AML-193 (cell line): ENCODE measurements at regions not wholly inside any gene's neighbourhood (a gene's known extent, or its start where the extent isn't known, plus 50 kb on each side); places are given as distances from the start of the nearest gene placed in this dataset.

Source experiments
- DNase-seq, 2 experiments: peaks; one replicate each; lab custom pipeline; 2025; lab: John Stamatoyannopoulos, UW

- DNase-seq = no peak
Measured at GRCh38 chr2:13884291-13884976, 748.1 kb upstream of the LRATD1 start.

- DNase-seq = no peak
Measured at GRCh38 chr2:13901526-13901925, 731.0 kb upstream of the LRATD1 start.

GRCh38 chr2:13905831-13906230, 726.7 kb upstream of the LRATD1 start:
- DNase-seq = no peak

- DNase-seq = no peak
Measured at GRCh38 chr2:13916066-13916465, 716.5 kb upstream of the LRATD1 start.

- no peak for DNase-seq
Measured at GRCh38 chr2:13917958-13918357, 714.6 kb upstream of the LRATD1 start.

- no peak for DNase-seq
Measured at GRCh38 chr2:13919981-13920382, 712.5 kb upstream of the LRATD1 start.

GRCh38 chr2:13921245-13921644, 711.3 kb upstream of the LRATD1 start:
- DNase-seq = no peak

GRCh38 chr2:13923823-13924222, 708.7 kb upstream of the LRATD1 start:
- DNase-seq = no peak

GRCh38 chr2:13942111-13942510, 690.4 kb upstream of the LRATD1 start:
- DNase-seq = no peak

GRCh38 chr2:13950761-13951160, 681.8 kb upstream of the LRATD1 start:
- no peak for DNase-seq

GRCh38 chr2:13968811-13969210, 663.7 kb upstream of the LRATD1 start:
- DNase-seq = no peak

- DNase-seq = no peak
Measured at GRCh38 chr2:13986119-13986720, 646.3 kb upstream of the LRATD1 start.

GRCh38 chr2:13996527-13996926, 636.0 kb upstream of the LRATD1 start:
- no peak for DNase-seq

- DNase-seq = no peak
Measured at GRCh38 chr2:14011190-14011589, 621.3 kb upstream of the LRATD1 start.

- no peak for DNase-seq
Measured at GRCh38 chr2:14015113-14015630, 617.3 kb upstream of the LRATD1 start.

GRCh38 chr2:14016289-14016955, 616.1 kb upstream of the LRATD1 start:
- no peak for DNase-seq

GRCh38 chr2:14018620-14019019, 613.9 kb upstream of the LRATD1 start:
- DNase-seq = no peak

GRCh38 chr2:14023558-14023957, 609.0 kb upstream of the LRATD1 start:
- DNase-seq = no peak

- no peak for DNase-seq
Measured at GRCh38 chr2:14039134-14039533, 593.4 kb upstream of the LRATD1 start.

- DNase-seq = no peak
Measured at GRCh38 chr2:14047491-14047890, 585.0 kb upstream of the LRATD1 start.

GRCh38 chr2:14051401-14051800, 581.1 kb upstream of the LRATD1 start:
- no peak for DNase-seq

- no peak for DNase-seq
Measured at GRCh38 chr2:14053105-14053504, 579.4 kb upstream of the LRATD1 start.

- DNase-seq = no peak
Measured at GRCh38 chr2:14064346-14064745, 568.2 kb upstream of the LRATD1 start.
